ENCODE measurements at regions not wholly inside any gene's neighbourhood (a gene's known extent, or its start where the extent isn't known, plus 50 kb on each side); places are given as distances from the start of the nearest gene placed in this dataset.

DNA sequence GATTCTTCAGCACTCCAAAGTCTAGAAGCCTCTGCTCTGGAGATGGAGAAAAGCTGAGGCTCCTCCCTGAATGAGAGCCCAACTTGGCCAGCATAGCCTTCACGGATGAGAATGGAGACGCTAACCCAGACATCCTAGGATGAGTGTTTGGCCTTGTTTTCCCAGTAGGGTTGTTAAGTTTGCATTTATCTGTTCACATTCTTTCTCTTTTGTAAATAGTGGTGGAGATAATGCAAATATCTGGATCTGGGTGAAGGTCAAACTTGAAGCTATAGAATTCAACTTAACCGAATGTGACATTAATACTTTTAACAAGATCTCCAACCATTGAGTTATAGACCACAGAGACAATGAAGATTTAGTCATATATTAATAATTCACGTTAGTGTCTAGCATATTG lies 53.4 kb upstream of the BZW1 start (continued):
- TF ChIP-seq, protein P1, sequence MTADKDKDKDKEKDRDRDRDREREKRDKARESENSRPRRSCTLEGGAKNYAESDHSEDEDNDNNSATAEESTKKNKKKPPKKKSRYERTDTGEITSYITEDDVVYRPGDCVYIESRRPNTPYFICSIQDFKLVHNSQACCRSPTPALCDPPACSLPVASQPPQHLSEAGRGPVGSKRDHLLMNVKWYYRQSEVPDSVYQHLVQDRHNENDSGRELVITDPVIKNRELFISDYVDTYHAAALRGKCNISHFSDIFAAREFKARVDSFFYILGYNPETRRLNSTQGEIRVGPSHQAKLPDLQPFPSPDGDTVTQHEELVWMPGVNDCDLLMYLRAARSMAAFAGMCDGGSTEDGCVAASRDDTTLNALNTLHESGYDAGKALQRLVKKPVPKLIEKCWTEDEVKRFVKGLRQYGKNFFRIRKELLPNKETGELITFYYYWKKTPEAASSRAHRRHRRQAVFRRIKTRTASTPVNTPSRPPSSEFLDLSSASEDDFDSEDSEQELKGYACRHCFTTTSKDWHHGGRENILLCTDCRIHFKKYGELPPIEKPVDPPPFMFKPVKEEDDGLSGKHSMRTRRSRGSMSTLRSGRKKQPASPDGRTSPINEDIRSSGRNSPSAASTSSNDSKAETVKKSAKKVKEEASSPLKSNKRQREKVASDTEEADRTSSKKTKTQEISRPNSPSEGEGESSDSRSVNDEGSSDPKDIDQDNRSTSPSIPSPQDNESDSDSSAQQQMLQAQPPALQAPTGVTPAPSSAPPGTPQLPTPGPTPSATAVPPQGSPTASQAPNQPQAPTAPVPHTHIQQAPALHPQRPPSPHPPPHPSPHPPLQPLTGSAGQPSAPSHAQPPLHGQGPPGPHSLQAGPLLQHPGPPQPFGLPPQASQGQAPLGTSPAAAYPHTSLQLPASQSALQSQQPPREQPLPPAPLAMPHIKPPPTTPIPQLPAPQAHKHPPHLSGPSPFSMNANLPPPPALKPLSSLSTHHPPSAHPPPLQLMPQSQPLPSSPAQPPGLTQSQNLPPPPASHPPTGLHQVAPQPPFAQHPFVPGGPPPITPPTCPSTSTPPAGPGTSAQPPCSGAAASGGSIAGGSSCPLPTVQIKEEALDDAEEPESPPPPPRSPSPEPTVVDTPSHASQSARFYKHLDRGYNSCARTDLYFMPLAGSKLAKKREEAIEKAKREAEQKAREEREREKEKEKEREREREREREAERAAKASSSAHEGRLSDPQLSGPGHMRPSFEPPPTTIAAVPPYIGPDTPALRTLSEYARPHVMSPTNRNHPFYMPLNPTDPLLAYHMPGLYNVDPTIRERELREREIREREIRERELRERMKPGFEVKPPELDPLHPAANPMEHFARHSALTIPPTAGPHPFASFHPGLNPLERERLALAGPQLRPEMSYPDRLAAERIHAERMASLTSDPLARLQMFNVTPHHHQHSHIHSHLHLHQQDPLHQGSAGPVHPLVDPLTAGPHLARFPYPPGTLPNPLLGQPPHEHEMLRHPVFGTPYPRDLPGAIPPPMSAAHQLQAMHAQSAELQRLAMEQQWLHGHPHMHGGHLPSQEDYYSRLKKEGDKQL (CRISPR knock-in tag; IDR thresholded peaks at IDR 0.05; ENCODE audit: low read depth), result peak; percentile 69; the same call in 1 of the 2 replicates
- TF ChIP-seq, protein P2, sequence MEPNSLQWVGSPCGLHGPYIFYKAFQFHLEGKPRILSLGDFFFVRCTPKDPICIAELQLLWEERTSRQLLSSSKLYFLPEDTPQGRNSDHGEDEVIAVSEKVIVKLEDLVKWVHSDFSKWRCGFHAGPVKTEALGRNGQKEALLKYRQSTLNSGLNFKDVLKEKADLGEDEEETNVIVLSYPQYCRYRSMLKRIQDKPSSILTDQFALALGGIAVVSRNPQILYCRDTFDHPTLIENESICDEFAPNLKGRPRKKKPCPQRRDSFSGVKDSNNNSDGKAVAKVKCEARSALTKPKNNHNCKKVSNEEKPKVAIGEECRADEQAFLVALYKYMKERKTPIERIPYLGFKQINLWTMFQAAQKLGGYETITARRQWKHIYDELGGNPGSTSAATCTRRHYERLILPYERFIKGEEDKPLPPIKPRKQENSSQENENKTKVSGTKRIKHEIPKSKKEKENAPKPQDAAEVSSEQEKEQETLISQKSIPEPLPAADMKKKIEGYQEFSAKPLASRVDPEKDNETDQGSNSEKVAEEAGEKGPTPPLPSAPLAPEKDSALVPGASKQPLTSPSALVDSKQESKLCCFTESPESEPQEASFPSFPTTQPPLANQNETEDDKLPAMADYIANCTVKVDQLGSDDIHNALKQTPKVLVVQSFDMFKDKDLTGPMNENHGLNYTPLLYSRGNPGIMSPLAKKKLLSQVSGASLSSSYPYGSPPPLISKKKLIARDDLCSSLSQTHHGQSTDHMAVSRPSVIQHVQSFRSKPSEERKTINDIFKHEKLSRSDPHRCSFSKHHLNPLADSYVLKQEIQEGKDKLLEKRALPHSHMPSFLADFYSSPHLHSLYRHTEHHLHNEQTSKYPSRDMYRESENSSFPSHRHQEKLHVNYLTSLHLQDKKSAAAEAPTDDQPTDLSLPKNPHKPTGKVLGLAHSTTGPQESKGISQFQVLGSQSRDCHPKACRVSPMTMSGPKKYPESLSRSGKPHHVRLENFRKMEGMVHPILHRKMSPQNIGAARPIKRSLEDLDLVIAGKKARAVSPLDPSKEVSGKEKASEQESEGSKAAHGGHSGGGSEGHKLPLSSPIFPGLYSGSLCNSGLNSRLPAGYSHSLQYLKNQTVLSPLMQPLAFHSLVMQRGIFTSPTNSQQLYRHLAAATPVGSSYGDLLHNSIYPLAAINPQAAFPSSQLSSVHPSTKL (CRISPR knock-in tag; IDR thresholded peaks at IDR 0.05), result peak; percentile 92
- TF ChIP-seq, protein P3, sequence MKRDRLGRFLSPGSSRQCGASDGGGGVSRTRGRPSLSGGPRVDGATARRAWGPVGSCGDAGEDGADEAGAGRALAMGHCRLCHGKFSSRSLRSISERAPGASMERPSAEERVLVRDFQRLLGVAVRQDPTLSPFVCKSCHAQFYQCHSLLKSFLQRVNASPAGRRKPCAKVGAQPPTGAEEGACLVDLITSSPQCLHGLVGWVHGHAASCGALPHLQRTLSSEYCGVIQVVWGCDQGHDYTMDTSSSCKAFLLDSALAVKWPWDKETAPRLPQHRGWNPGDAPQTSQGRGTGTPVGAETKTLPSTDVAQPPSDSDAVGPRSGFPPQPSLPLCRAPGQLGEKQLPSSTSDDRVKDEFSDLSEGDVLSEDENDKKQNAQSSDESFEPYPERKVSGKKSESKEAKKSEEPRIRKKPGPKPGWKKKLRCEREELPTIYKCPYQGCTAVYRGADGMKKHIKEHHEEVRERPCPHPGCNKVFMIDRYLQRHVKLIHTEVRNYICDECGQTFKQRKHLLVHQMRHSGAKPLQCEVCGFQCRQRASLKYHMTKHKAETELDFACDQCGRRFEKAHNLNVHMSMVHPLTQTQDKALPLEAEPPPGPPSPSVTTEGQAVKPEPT (CRISPR knock-in tag; IDR thresholded peaks at IDR 0.05; ENCODE audit: low read depth), result no peak
- TF ChIP-seq ISL2 (CRISPR knock-in tag; IDR thresholded peaks at IDR 0.05), result peak; percentile 75
- no peak for TF ChIP-seq NAIF1 (CRISPR knock-in tag; IDR thresholded peaks at IDR 0.05; ENCODE audit: borderline replicate concordance)
- no peak for TF ChIP-seq ZNF788 (CRISPR knock-in tag; IDR thresholded peaks at IDR 0.05; ENCODE audit: borderline replicate concordance)
- TF ChIP-seq ZBTB20 (CRISPR knock-in tag; IDR thresholded peaks at IDR 0.05; ENCODE audit: borderline replicate concordance, low read depth), result peak; percentile 86; the same call in 1 of the 2 replicates
- TF ChIP-seq, protein P4, sequence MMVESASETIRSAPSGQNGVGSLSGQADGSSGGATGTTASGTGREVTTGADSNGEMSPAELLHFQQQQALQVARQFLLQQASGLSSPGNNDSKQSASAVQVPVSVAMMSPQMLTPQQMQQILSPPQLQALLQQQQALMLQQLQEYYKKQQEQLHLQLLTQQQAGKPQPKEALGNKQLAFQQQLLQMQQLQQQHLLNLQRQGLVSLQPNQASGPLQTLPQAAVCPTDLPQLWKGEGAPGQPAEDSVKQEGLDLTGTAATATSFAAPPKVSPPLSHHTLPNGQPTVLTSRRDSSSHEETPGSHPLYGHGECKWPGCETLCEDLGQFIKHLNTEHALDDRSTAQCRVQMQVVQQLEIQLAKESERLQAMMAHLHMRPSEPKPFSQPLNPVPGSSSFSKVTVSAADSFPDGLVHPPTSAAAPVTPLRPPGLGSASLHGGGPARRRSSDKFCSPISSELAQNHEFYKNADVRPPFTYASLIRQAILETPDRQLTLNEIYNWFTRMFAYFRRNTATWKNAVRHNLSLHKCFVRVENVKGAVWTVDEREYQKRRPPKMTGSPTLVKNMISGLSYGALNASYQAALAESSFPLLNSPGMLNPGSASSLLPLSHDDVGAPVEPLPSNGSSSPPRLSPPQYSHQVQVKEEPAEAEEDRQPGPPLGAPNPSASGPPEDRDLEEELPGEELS (CRISPR knock-in tag; IDR thresholded peaks at IDR 0.05), result peak; percentile 47
- peak; percentile 70; the same call in 1 of the 2 replicates for TF ChIP-seq MBD4 (IDR thresholded peaks at IDR 0.05; ENCODE audit: borderline replicate concordance, low read length)
- TF ChIP-seq, protein P5, sequence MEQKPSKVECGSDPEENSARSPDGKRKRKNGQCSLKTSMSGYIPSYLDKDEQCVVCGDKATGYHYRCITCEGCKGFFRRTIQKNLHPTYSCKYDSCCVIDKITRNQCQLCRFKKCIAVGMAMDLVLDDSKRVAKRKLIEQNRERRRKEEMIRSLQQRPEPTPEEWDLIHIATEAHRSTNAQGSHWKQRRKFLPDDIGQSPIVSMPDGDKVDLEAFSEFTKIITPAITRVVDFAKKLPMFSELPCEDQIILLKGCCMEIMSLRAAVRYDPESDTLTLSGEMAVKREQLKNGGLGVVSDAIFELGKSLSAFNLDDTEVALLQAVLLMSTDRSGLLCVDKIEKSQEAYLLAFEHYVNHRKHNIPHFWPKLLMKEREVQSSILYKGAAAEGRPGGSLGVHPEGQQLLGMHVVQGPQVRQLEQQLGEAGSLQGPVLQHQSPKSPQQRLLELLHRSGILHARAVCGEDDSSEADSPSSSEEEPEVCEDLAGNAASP (CRISPR knock-in tag; IDR thresholded peaks at IDR 0.05; ENCODE audit: borderline replicate concordance), result peak; percentile 41; the same call in 1 of the 2 replicates

Data from HepG2 (cell line).